B cell (primary cell): ENCODE measurements at regions not wholly inside any gene's neighbourhood (a gene's known extent, or its start where the extent isn't known, plus 50 kb on each side); places are given as distances from the start of the nearest gene placed in this dataset.

Experiments
- ATAC-seq: fragments of 200-7000 bp; cut with Tn5 transposase; one replicate; pipeline ENCODE4 v1.10.0; 2021; ENCODE audit warnings: low read depth, mild to moderate bottlenecking, moderate number of reproducible peaks, moderate library complexity
- CTCF ChIA-PET: fragments of 350-600 bp; sonication (Branson Sonifier 250); formaldehyde crosslinking; loops from one replicate; lab custom pipeline; 2021; ENCODE audit warnings: antibody characterized with exemption, inconsistent platforms; lab: Charles Lee
- POLR2A ChIA-PET: fragments of 350-600 bp; sonication (Branson Sonifier 250); formaldehyde crosslinking; loops from one replicate; lab custom pipeline; 2021; ENCODE audit warnings: antibody characterized with exemption; lab: Charles Lee
- DNase-seq: peaks from one replicate; pipeline ENCODE4 v3.0.0; 2013
- H2AFZ ChIP-seq: 2 replicates; pipeline ENCODE4 v1.6.1; 2012; ENCODE audit warnings: mild to moderate bottlenecking, low read depth, low read length; ENCODE audit not compliant: insufficient read depth, poor library complexity, severe bottlenecking
- H3K27ac ChIP-seq, 2 donors: 1 replicate in 1 of 2; 2 replicates in 1 of 2; pipeline ENCODE4 v1.5.1; 2012 to 2013; ENCODE audit warnings: low read length in 2 of 2, mild to moderate bottlenecking in 2 of 2, moderate library complexity in 1 of 2
- H3K27me3 ChIP-seq, 4 experiments: fragments of 200-600 bp in 1 of 4; sonication (generic) in 1 of 4; replicated peaks in 1 of 4; 1 replicate in 2 of 4; 2 replicates in 2 of 4; pipeline versions ENCODE4 v1.6.1 to v1.7.0; 2013 to 2016; ENCODE audit warnings: low read length in 3 of 4, mild to moderate bottlenecking in 2 of 4, mixed read lengths in 1 of 4, moderate library complexity in 1 of 4; ENCODE audit not compliant: insufficient read depth in 4 of 4, control insufficient read depth in 3 of 4; ENCODE audit errors: control extremely low read depth in 1 of 4
- H3K36me3 ChIP-seq, 2 experiments: replicated peaks in 1 of 2; 1 replicate in 1 of 2; 2 replicates in 1 of 2; pipeline versions ENCODE4 v1.6.1 to v1.7.1; 2013; ENCODE audit warnings: low read length in 1 of 2; ENCODE audit not compliant: insufficient read depth in 2 of 2, control insufficient read depth in 1 of 2; ENCODE audit errors: control extremely low read depth in 1 of 2, extremely low read depth in 1 of 2
- H3K4me1 ChIP-seq, 2 donors: fragments of 200-600 bp in 1 of 2; sonication (generic) in 1 of 2; 1 replicate in 1 of 2; 2 replicates in 1 of 2; pipeline versions ENCODE4 v1.5.1 to v1.6.1; 2013 to 2017; ENCODE audit warnings: low read length in 2 of 2; ENCODE audit not compliant: control insufficient read depth in 2 of 2, insufficient read depth in 2 of 2
- H3K4me2 ChIP-seq: replicated peaks from 2 replicates; pipeline ENCODE3; 2012; ENCODE audit warnings: mild to moderate bottlenecking, low read depth, low read length; ENCODE audit not compliant: poor library complexity, severe bottlenecking
- H3K4me3 ChIP-seq, 5 experiments: fragments of 200-600 bp in 1 of 5; sonication (generic) in 1 of 5; 1 replicate in 3 of 5; 2 replicates in 2 of 5; pipeline versions ENCODE4 v1.5.1 to v1.7.0; 2011 to 2016; ENCODE audit warnings: low read length in 4 of 5, mild to moderate bottlenecking in 4 of 5, low read depth in 2 of 5, control low read depth in 1 of 5, moderate library complexity in 1 of 5; ENCODE audit not compliant: insufficient read depth in 1 of 5; ENCODE audit errors: control extremely low read depth in 1 of 5, extremely low read depth in 1 of 5
- H3K79me2 ChIP-seq: fragments of 200-600 bp; sonication (generic); one replicate; pipeline ENCODE4 v1.6.0; 2016; ENCODE audit warnings: low read length; ENCODE audit not compliant: control insufficient read depth, insufficient read depth
- H3K9ac ChIP-seq: fragments of 200-600 bp; sonication (generic); 2 replicates; pipeline ENCODE4 v1.6.1; 2017; ENCODE audit warnings: mild to moderate bottlenecking, low read length, moderate library complexity
- H3K9me3 ChIP-seq, 3 donors: one replicate each; pipeline versions ENCODE4 v1.6.1 to v1.7.1; 2013; ENCODE audit warnings: low read length in 2 of 3; ENCODE audit not compliant: control insufficient read depth in 2 of 3, insufficient read depth in 1 of 3; ENCODE audit errors: control extremely low read depth in 1 of 3
- H4K20me1 ChIP-seq: 2 replicates; pipeline ENCODE4 v1.6.0; 2012; ENCODE audit warnings: mild to moderate bottlenecking, low read length; ENCODE audit not compliant: insufficient read depth, control insufficient read depth, poor library complexity, severe bottlenecking
- H3K27ac Mint-ChIP-seq: one replicate; pipeline ENCODE4 v1.8.0; 2021; ENCODE audit warnings: mixed read lengths
- H3K27me3 Mint-ChIP-seq: one replicate; pipeline ENCODE4 v1.8.0; 2021; ENCODE audit warnings: mixed read lengths
- H3K4me1 Mint-ChIP-seq: one replicate; pipeline ENCODE4 v1.8.0; 2021; ENCODE audit warnings: mixed read lengths
- H3K4me3 Mint-ChIP-seq: one replicate; pipeline ENCODE4 v1.8.0; 2021; ENCODE audit warnings: mixed read lengths
- H3K9me3 Mint-ChIP-seq: one replicate; pipeline ENCODE4 v1.8.0; 2022; ENCODE audit warnings: mixed read lengths; ENCODE audit not compliant: insufficient read depth
- CTCF ChIP-seq: fragments of 200-600 bp; IDR thresholded peaks from one replicate; pipeline ENCODE4 v1.8.0; 2022; ENCODE audit warnings: antibody characterized with exemption, mild to moderate bottlenecking
- EZH2 ChIP-seq: IDR thresholded peaks from 2 replicates; pipeline ENCODE4 v1.6.1; 2012; ENCODE audit warnings: borderline replicate concordance, low read depth, mild to moderate bottlenecking, moderate library complexity, low read length; ENCODE audit not compliant: insufficient read depth, poor library complexity, severe bottlenecking
- WGBS: methylation state at CpG from one replicate; pipeline ENCODE4 v1.1.5; 2013; ENCODE audit warnings: missing lambda C conversion rate; ENCODE audit not compliant: insufficient coverage; 5-methylcytosine and 5-hydroxymethylcytosine counted together
- intact Hi-C: fragments of 100-400 bp; cut with micrococcal nuclease; formaldehyde crosslinking; loops from one replicate; pipeline ENCODE4 v1.10.0; 2022

GRCh38 chr13:64680739-64681138 is 2549.4 kb downstream of the PCDH9 start:
- intact Hi-C loops = no loop called here
- Histone ChIP-seq H3K4me3 (no peak overlapping the region), H3K4me1 (no peaks in the 10 kb centered on the region), H3K79me2 (no peaks in the 10 kb centered on the region), H3K27ac (no peak overlapping the region), H3K27me3 (no peaks in the 10 kb centered on the region), H3K36me3 (no peaks in the 10 kb centered on the region), H3K9ac (no peak overlapping the region), H3K4me2 (no peak overlapping the region), H4K20me1 (no peaks in the 10 kb centered on the region), H3K9me3 (peaks cover 0 to 3% (median 0%) of the 10 kb centered on the region in 3 donors), H2AFZ (no peak overlapping the region)
- no CpG with 5 or more reads among the region's 1 CpG for WGBS
- CTCF ChIA-PET = no interaction called here
- Mint-ChIP-seq H3K27me3 (no peaks in the 10 kb centered on the region), H3K27ac (no peak overlapping the region), H3K4me3 (no peak overlapping the region), H3K9me3 (peaks cover 18% of the 10 kb centered on the region), H3K4me1 (no peaks in the 10 kb centered on the region)
- POLR2A ChIA-PET = no interaction called here
- ATAC-seq (no peak), DNase-seq (no peak)
- TF ChIP-seq EZH2 (no peak), CTCF (no peak)

- Histone ChIP-seq H3K27ac (no peak overlapping the region), H2AFZ (no peak overlapping the region), H3K4me2 (no peak overlapping the region), H3K4me1 (no peaks in the 10 kb centered on the region), H3K36me3 (no peaks in the 10 kb centered on the region), H3K79me2 (no peaks in the 10 kb centered on the region), H3K9me3 (peaks cover 0 to 4% (median 0%) of the 10 kb centered on the region in 3 donors), H3K27me3 (no peaks in the 10 kb centered on the region), H3K9ac (no peak overlapping the region), H4K20me1 (no peaks in the 10 kb centered on the region), H3K4me3 (no peak overlapping the region)
- no peak for TF ChIP-seq CTCF
- TF ChIP-seq EZH2 = no peak
- Mint-ChIP-seq H3K4me1 (no peaks in the 10 kb centered on the region), H3K27me3 (no peaks in the 10 kb centered on the region), H3K4me3 (no peak overlapping the region), H3K27ac (no peak overlapping the region), H3K9me3 (peaks cover 16% of the 10 kb centered on the region)
- WGBS = 73% methylated on average over 3 of the region's 6 CpGs
- CTCF ChIA-PET = no interaction called here
- ATAC-seq (no peak), DNase-seq (no peak)
- intact Hi-C loops = no loop called here
- POLR2A ChIA-PET = no interaction called here
These were observed 2554.8 kb downstream of the PCDH9 start for GRCh38 chr13:64675255-64675892.
